ENCODE measurements at regions not wholly inside any gene's neighbourhood (a gene's known extent, or its start where the extent isn't known, plus 50 kb on each side); places are given as distances from the start of the nearest gene placed in this dataset.

DNA sequence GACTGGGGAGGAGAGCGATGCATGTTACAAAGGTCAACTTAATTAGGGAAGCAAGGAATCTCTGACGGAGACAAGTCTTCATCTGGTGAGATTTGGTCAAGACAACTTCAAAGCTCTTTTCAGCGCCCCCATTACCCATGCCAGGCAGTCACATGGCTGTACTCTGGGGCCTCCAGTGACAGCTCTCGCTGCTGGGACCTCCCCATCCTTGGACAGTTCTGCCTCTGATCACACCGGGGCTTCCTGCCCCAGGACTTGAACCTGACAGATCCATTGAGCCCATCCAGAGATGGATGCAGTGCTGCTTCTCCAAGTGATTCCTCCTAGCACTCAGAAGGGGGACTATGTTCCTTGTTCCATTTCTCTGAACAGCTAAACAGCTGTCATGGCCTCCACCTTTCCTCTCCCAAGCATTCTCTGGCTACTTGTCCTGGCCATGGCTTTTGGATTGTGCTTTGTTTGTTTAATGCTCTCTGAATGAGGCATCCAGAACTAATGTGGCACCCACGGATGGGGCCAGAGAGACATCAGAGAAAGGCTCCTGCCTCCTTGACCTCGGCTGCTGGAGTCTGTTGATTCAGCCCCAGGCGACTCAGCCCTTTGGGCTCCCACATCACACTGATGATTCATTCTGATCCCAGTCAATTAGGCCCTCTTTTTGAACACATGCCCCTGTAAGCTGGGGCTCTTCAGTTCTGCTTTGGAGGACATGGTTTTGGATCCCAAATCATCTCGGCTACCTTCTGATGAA is 122.1 kb upstream of the ADAMTS16 start:
- TF ChIP-seq, protein P1, sequence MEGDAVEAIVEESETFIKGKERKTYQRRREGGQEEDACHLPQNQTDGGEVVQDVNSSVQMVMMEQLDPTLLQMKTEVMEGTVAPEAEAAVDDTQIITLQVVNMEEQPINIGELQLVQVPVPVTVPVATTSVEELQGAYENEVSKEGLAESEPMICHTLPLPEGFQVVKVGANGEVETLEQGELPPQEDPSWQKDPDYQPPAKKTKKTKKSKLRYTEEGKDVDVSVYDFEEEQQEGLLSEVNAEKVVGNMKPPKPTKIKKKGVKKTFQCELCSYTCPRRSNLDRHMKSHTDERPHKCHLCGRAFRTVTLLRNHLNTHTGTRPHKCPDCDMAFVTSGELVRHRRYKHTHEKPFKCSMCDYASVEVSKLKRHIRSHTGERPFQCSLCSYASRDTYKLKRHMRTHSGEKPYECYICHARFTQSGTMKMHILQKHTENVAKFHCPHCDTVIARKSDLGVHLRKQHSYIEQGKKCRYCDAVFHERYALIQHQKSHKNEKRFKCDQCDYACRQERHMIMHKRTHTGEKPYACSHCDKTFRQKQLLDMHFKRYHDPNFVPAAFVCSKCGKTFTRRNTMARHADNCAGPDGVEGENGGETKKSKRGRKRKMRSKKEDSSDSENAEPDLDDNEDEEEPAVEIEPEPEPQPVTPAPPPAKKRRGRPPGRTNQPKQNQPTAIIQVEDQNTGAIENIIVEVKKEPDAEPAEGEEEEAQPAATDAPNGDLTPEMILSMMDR (IDR thresholded peaks at IDR 0.05): no peak
- TF ChIP-seq POLR2A (IDR thresholded peaks at IDR 0.05): no peak

All from Peyer's patch (tissue), 4 donors.